Suprapubic skin (tissue), 3 donors: ENCODE measurements at regions not wholly inside any gene's neighbourhood (a gene's known extent, or its start where the extent isn't known, plus 50 kb on each side); places are given as distances from the start of the nearest gene placed in this dataset.

Experiments used
- EP300 ChIP-seq: sonication (generic); formaldehyde crosslinking; IDR thresholded peaks from one replicate; pipeline ENCODE4 v1.6.1; 2017; ENCODE audit warnings: antibody characterized with exemption
- POLR2A ChIP-seq, 2 donors: fragments of 450-650 bp; IDR thresholded peaks; one replicate each; pipeline ENCODE4 v1.6.1; 2017; ENCODE audit warnings: antibody characterized with exemption in 2 of 2, mild to moderate bottlenecking in 2 of 2, moderate library complexity in 2 of 2
- TF ChIP-seq, protein P1 (sequence below), 2 donors: fragments of 200-600 bp in 1 of 2; fragments of 450-650 bp in 1 of 2; sonication (generic) in 1 of 2; IDR thresholded peaks; one replicate each; pipeline ENCODE4 v1.5.1; 2016 to 2019; ENCODE audit warnings: antibody characterized with exemption in 2 of 2, mild to moderate bottlenecking in 1 of 2, moderate library complexity in 1 of 2

DNA sequence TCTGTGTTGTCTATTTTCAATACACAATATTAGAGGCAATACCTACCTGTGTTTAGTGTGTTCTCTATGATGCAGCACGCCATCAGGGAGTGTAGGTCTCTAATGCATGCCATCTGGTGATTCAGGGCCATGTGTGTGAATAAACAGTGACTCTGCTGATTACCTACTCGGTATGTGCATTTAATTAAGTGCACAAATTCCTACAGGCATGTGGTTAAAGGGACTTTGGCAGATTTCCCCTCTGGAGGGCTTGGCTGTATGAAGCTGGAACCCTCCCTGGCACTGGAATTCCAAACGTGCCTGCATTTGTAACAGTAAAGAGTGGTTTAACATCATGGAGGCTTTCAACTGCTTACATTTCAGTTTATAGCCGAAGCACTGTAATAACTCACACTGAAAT lies 401.5 kb upstream of the SASH1 start:
- TF ChIP-seq, protein P1, sequence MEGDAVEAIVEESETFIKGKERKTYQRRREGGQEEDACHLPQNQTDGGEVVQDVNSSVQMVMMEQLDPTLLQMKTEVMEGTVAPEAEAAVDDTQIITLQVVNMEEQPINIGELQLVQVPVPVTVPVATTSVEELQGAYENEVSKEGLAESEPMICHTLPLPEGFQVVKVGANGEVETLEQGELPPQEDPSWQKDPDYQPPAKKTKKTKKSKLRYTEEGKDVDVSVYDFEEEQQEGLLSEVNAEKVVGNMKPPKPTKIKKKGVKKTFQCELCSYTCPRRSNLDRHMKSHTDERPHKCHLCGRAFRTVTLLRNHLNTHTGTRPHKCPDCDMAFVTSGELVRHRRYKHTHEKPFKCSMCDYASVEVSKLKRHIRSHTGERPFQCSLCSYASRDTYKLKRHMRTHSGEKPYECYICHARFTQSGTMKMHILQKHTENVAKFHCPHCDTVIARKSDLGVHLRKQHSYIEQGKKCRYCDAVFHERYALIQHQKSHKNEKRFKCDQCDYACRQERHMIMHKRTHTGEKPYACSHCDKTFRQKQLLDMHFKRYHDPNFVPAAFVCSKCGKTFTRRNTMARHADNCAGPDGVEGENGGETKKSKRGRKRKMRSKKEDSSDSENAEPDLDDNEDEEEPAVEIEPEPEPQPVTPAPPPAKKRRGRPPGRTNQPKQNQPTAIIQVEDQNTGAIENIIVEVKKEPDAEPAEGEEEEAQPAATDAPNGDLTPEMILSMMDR (IDR thresholded peaks at IDR 0.05), result no peak
- TF ChIP-seq EP300, result no peak
- no peak for TF ChIP-seq POLR2A (IDR thresholded peaks at IDR 0.05)
